Upper lobe of right lung (tissue), 1 donor: ENCODE measurements at regions not wholly inside any gene's neighbourhood (a gene's known extent, or its start where the extent isn't known, plus 50 kb on each side); places are given as distances from the start of the nearest gene placed in this dataset.

Experiments
- ATAC-seq: fragments of 200-7000 bp; cut with Tn5 transposase; one replicate; pipeline ENCODE4 v1.9.1; 2020; ENCODE audit warnings: mild to moderate bottlenecking, moderate library complexity
- DNase-seq: peaks from one replicate; pipeline ENCODE4 v3.0.0-alpha.2; 2020
- H3K27ac ChIP-seq: fragments of 200-600 bp; one replicate; pipeline ENCODE4 v1.8.0; 2022
- H3K27me3 ChIP-seq: fragments of 200-600 bp; one replicate; pipeline ENCODE4 v1.8.0; 2022; ENCODE audit warnings: mild to moderate bottlenecking
- H3K36me3 ChIP-seq: fragments of 200-600 bp; one replicate; pipeline ENCODE4 v1.8.0; 2022
- H3K4me1 ChIP-seq: fragments of 200-600 bp; one replicate; pipeline ENCODE4 v1.8.0; 2022
- H3K4me3 ChIP-seq: fragments of 200-600 bp; one replicate; pipeline ENCODE4 v1.8.0; 2022; ENCODE audit warnings: mild to moderate bottlenecking
- H3K9me3 ChIP-seq: fragments of 200-600 bp; one replicate; pipeline ENCODE4 v1.8.0; 2022
- intact Hi-C: fragments of 100-400 bp; cut with DNase I; formaldehyde crosslinking; loops from one replicate; pipeline ENCODE4 v1.11.0; 2022
- TF ChIP-seq, protein P1 (sequence below): fragments of 200-600 bp; IDR thresholded peaks from one replicate; pipeline ENCODE4 v1.8.0; 2022; ENCODE audit warnings: antibody characterized with exemption
- donor health status: DM: no; HTN: yes; CAD: no; lungs with severe emphysema.

DNA sequence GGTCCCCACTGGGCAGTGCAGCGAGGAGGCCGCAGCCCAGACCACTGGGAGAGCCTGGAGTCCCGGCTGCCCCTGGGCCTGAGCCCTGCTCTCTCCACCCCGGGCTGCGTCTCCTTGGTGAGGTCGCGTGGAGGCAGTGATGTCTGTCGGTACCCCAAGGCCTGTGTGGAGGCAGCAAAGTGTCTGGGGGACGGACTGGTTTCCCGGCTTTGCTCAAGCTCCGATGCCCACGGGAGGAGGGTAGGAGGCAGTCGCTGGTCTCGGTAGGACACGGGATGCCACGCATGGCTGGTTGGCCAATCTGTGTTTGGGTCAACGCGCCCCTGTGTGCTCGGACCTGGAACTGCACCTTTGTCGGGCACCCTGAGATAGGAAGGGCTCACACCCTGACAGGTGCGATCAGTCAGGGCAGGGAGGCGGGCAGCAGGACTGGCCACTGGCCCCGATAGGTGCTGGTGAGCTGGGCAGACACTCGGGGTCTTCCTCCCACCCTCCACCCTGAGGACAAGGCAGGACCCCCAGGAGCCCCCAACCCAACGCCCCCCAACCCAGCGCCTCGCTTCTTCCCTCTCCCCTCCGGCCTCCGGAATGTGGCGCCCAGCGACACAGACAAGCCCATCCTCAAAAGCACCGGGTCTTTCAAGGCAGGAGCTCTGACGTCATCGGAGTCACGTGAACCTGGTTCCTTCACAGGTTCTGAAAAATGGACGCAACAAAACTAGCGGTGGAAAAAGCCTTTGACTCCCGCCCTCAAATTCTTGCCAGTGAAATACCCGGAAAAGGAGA, 288.6 kb downstream of the NDUFA10 start:
- Histone ChIP-seq H3K36me3 (no peaks in the 10 kb centered on the region), H3K4me3 (no peak overlapping the region), H3K4me1 (no peaks in the 10 kb centered on the region), H3K27ac (no peak overlapping the region), H3K27me3 (no peaks in the 10 kb centered on the region), H3K9me3 (no peaks in the 10 kb centered on the region)
- TF ChIP-seq, protein P1, sequence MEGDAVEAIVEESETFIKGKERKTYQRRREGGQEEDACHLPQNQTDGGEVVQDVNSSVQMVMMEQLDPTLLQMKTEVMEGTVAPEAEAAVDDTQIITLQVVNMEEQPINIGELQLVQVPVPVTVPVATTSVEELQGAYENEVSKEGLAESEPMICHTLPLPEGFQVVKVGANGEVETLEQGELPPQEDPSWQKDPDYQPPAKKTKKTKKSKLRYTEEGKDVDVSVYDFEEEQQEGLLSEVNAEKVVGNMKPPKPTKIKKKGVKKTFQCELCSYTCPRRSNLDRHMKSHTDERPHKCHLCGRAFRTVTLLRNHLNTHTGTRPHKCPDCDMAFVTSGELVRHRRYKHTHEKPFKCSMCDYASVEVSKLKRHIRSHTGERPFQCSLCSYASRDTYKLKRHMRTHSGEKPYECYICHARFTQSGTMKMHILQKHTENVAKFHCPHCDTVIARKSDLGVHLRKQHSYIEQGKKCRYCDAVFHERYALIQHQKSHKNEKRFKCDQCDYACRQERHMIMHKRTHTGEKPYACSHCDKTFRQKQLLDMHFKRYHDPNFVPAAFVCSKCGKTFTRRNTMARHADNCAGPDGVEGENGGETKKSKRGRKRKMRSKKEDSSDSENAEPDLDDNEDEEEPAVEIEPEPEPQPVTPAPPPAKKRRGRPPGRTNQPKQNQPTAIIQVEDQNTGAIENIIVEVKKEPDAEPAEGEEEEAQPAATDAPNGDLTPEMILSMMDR, result no peak
- ATAC-seq (no peak), DNase-seq (no peak)
- intact Hi-C loops, result no loop called here

DNA sequence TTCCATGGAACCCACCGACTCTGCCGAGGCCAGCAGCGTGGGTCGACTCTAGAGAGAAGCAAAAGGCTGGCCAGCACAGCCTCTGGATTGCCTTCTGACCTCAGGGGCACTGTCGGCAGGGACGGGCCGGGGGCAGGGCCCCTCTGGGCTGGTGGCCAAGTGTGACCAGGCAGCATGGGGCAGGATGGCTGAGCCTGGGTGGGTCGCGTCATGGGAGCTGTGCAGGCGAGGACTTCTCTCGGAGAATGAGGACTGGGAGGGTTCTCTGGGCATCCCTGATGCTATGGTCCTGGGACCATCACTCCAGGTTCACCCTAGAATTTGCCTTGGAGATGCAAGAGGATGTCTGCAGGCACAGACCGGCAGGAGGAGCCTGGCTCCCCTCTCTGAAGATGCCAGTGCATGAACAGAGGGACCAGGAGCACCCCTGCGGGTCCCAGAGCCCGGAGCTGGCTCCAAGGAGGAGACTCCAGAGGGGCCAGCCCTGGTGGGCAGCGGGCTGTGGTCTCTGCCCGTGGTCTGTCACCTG, 289.2 kb downstream of the NDUFA10 start:
- Histone ChIP-seq H3K4me3 (no peak overlapping the region), H3K27ac (no peak overlapping the region), H3K27me3 (no peaks in the 10 kb centered on the region), H3K9me3 (no peaks in the 10 kb centered on the region), H3K4me1 (no peaks in the 10 kb centered on the region), H3K36me3 (no peaks in the 10 kb centered on the region)
- TF ChIP-seq, protein P1, result no peak
- no peak for ATAC-seq
- no peak for DNase-seq
- intact Hi-C loops, result no loop called here

DNA sequence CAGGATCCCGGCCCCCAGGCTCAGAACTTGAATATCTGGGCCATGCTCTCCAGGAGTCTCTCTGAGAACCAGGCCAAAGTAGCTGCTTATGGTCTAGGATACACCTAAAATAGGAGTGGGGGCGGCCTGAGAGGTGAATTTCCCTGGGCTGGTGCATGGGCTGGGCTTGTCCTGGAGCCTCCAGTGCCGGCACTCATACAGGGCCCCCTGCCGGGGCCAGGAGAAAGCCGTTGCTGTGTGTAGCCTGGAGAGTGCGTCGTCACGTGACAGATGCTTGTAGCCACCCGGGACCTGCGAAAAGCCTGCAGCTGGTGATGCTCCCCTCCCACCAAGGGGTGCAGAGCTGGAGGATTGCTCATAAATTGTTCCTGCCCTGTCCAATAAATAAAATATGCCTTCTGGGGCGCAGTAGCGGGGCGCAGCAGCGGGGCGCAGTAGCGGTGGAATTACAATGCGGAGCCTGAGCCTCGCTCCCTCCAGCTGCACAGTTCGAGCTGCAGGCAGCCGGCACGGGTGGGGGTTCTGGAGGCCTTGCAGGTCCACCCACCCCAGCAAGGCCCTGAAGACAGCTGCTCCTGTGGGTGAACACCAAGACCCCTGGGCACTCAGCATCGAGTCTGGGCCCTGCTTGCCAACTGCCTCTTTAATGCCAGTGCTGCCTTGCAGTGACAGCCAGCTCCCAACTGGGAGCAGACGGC, 289.9 kb downstream of the NDUFA10 start:
- TF ChIP-seq, protein P1, result no peak
- Histone ChIP-seq H3K4me3 (no peak overlapping the region), H3K4me1 (no peaks in the 10 kb centered on the region), H3K27ac (no peak overlapping the region), H3K27me3 (no peaks in the 10 kb centered on the region), H3K9me3 (no peaks in the 10 kb centered on the region), H3K36me3 (no peaks in the 10 kb centered on the region)
- DNase-seq (peak; percentile 61), ATAC-seq (no peak)
- intact Hi-C loops, result no loop called here

DNA sequence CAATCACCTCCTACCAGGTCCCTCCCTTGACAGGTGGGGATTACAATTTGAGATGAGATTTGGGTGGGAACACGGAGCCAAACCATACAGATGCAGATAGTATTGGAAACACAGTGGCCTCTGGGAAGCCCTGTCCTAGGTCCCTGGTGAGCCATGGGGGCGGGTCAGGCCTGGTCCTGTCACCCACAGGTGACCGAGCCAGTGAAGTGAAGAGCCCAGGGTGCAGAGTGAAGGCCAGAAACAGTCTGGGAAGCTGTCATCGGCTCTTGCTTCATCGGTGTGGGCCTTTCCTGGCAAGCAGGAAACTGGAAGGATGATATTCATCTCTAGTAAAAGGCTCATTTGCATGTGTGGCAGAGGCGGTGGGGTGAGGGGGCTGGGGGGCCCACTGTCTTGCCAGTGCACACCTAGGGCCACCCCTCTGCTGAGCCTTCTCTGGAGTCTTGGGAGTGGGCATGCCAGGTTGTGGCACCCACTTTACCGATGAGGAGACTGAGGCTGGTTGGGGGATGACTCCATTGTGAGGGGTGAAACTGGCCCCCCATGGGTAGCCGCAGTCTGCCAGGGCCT, 290.6 kb downstream of the NDUFA10 start:
- no peaks in the 10 kb centered on the region for H3K9me3 ChIP-seq
- H3K4me3 ChIP-seq, result no peak overlapping the region
- intact Hi-C loops, result no loop called here
- H3K27me3 ChIP-seq, result no peaks in the 10 kb centered on the region
- no peak overlapping the region for H3K27ac ChIP-seq
- ATAC-seq, result no peak
- H3K36me3 ChIP-seq, result no peaks in the 10 kb centered on the region
- TF ChIP-seq, protein P1, result no peak
- H3K4me1 ChIP-seq, result no peaks in the 10 kb centered on the region
- DNase-seq, result no peak

DNA sequence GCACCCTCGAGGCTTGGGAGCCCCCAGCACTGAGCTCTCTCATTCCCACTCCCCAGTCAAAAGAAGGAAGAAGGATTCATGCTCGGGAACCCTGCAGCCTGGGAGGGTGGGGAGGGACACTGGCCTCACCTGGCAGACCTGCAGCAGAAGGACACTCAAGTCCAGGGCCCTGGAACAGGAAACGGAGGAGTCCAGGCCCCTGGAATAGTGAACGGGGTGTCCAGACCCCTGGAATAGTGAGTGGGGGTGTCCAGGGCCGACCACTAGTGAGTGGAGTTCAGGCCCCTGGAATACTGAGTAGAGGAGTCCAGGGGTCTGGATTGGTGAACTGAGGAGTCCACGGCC, 292.5 kb downstream of the NDUFA10 start:
- ATAC-seq, result no peak
- intact Hi-C loops, result no loop called here
- Histone ChIP-seq H3K4me1 (no peaks in the 10 kb centered on the region), H3K4me3 (no peak overlapping the region), H3K27ac (no peak overlapping the region), H3K27me3 (no peaks in the 10 kb centered on the region), H3K9me3 (no peaks in the 10 kb centered on the region), H3K36me3 (no peaks in the 10 kb centered on the region)
- DNase-seq, result no peak
- TF ChIP-seq, protein P1, result no peak
